ENCODE measurements at regions not wholly inside any gene's neighbourhood (a gene's known extent, or its start where the extent isn't known, plus 50 kb on each side); places are given as distances from the start of the nearest gene placed in this dataset.

- Mint-ChIP-seq H3K27ac (no peak overlapping the region), H3K4me3 (no peak overlapping the region), H3K4me1 (no peaks in the 10 kb centered on the region), H3K9me3 (peaks cover 2% of the 10 kb centered on the region), H3K36me3 (no peaks in the 10 kb centered on the region), H3K27me3 (no peaks in the 10 kb centered on the region)
- ATAC-seq (ENCODE audit: low read depth) (no peak), DNase-seq (no peak)
- POLR2A ChIA-PET, result no interaction called here
Measured at GRCh38 chr4:112966701-112967488, 82.6 kb upstream of the ANK2 start.

- no peak for ATAC-seq (ENCODE audit: low read depth)
- Mint-ChIP-seq H3K4me3 (no peak overlapping the region), H3K27me3 (no peaks in the 10 kb centered on the region), H3K36me3 (no peaks in the 10 kb centered on the region), H3K9me3 (peaks cover 2% of the 10 kb centered on the region), H3K4me1 (no peaks in the 10 kb centered on the region), H3K27ac (no peak overlapping the region)
- no peak for DNase-seq
- POLR2A ChIA-PET, result no interaction called here
Measured at GRCh38 chr4:112968451-112969159, 80.8 kb upstream of the ANK2 start.

- no peaks in the 10 kb centered on the region for H3K9me3 Mint-ChIP-seq
- no peaks in the 10 kb centered on the region for H3K4me1 Mint-ChIP-seq
- no peak overlapping the region for H3K27ac Mint-ChIP-seq
- H3K36me3 Mint-ChIP-seq, result no peaks in the 10 kb centered on the region
- H3K4me3 Mint-ChIP-seq, result no peak overlapping the region
- POLR2A ChIA-PET, result no interaction called here
- ATAC-seq (ENCODE audit: low read depth) (no peak), DNase-seq (no peak)
- peaks cover 5% of the 10 kb centered on the region for H3K27me3 Mint-ChIP-seq
Measured at GRCh38 chr4:112970903-112971302, 78.5 kb upstream of the ANK2 start.

GRCh38 chr4:112973750-112974251 is 75.7 kb upstream of the ANK2 start:
- Mint-ChIP-seq H3K36me3 (no peaks in the 10 kb centered on the region), H3K4me3 (no peak overlapping the region), H3K27ac (no peak overlapping the region), H3K4me1 (no peaks in the 10 kb centered on the region), H3K9me3 (no peaks in the 10 kb centered on the region), H3K27me3 (peaks cover 5% of the 10 kb centered on the region)
- ATAC-seq (ENCODE audit: low read depth) (no peak), DNase-seq (no peak)
- POLR2A ChIA-PET, result no interaction called here

- H3K9me3 Mint-ChIP-seq, result no peaks in the 10 kb centered on the region
- H3K4me3 Mint-ChIP-seq, result no peak overlapping the region
- POLR2A ChIA-PET, result no interaction called here
- no peaks in the 10 kb centered on the region for H3K36me3 Mint-ChIP-seq
- H3K27ac Mint-ChIP-seq, result no peak overlapping the region
- ATAC-seq (ENCODE audit: low read depth) (no peak), DNase-seq (no peak)
- peaks cover 5% of the 10 kb centered on the region for H3K27me3 Mint-ChIP-seq
- H3K4me1 Mint-ChIP-seq, result no peaks in the 10 kb centered on the region
Measured at GRCh38 chr4:112975567-112976355, 73.7 kb upstream of the ANK2 start.

- Mint-ChIP-seq H3K27ac (no peak overlapping the region), H3K27me3 (peaks cover 5% of the 10 kb centered on the region), H3K4me3 (no peak overlapping the region), H3K4me1 (no peaks in the 10 kb centered on the region), H3K36me3 (no peaks in the 10 kb centered on the region), H3K9me3 (no peaks in the 10 kb centered on the region)
- DNase-seq, result no peak
- no peak for ATAC-seq (ENCODE audit: low read depth)
- POLR2A ChIA-PET, result no interaction called here
Measured at GRCh38 chr4:112978691-112979472, 70.6 kb upstream of the ANK2 start.

- peaks cover 1% of the 10 kb centered on the region for H3K27me3 Mint-ChIP-seq
- POLR2A ChIA-PET, result no interaction called here
- ATAC-seq (ENCODE audit: low read depth) (no peak), DNase-seq (no peak)
- H3K9me3 Mint-ChIP-seq, result no peaks in the 10 kb centered on the region
- H3K4me1 Mint-ChIP-seq, result no peaks in the 10 kb centered on the region
- no peak overlapping the region for H3K4me3 Mint-ChIP-seq
- no peaks in the 10 kb centered on the region for H3K36me3 Mint-ChIP-seq
- H3K27ac Mint-ChIP-seq, result no peak overlapping the region
Measured at GRCh38 chr4:112979881-112980421, 69.5 kb upstream of the ANK2 start.

GRCh38 chr4:112982680-112983079 is 66.8 kb upstream of the ANK2 start:
- no peak for DNase-seq
- Mint-ChIP-seq H3K27me3 (peaks cover 4% of the 10 kb centered on the region), H3K36me3 (no peaks in the 10 kb centered on the region), H3K4me3 (no peak overlapping the region), H3K4me1 (no peaks in the 10 kb centered on the region), H3K27ac (no peak overlapping the region), H3K9me3 (no peaks in the 10 kb centered on the region)
- no peak for ATAC-seq (ENCODE audit: low read depth)
- POLR2A ChIA-PET, result no interaction called here

GRCh38 chr4:112994732-112995464 is 54.6 kb upstream of the ANK2 start:
- H3K9me3 Mint-ChIP-seq, result no peaks in the 10 kb centered on the region
- no peaks in the 10 kb centered on the region for H3K4me1 Mint-ChIP-seq
- H3K4me3 Mint-ChIP-seq, result no peak overlapping the region
- peaks cover 2% of the 10 kb centered on the region for H3K27me3 Mint-ChIP-seq
- no peaks in the 10 kb centered on the region for H3K36me3 Mint-ChIP-seq
- H3K27ac Mint-ChIP-seq, result no peak overlapping the region
- POLR2A ChIA-PET, result no interaction called here
- DNase-seq (no peak), ATAC-seq (ENCODE audit: low read depth) (no peak)
